ENCODE measurements at regions not wholly inside any gene's neighbourhood (a gene's known extent, or its start where the extent isn't known, plus 50 kb on each side); places are given as distances from the start of the nearest gene placed in this dataset.
"Not testable (repeated sequence)": the region's sequence is repeated elsewhere in the genome, so short reads cannot be mapped to it uniquely, and the experiment has no call there.

DNA sequence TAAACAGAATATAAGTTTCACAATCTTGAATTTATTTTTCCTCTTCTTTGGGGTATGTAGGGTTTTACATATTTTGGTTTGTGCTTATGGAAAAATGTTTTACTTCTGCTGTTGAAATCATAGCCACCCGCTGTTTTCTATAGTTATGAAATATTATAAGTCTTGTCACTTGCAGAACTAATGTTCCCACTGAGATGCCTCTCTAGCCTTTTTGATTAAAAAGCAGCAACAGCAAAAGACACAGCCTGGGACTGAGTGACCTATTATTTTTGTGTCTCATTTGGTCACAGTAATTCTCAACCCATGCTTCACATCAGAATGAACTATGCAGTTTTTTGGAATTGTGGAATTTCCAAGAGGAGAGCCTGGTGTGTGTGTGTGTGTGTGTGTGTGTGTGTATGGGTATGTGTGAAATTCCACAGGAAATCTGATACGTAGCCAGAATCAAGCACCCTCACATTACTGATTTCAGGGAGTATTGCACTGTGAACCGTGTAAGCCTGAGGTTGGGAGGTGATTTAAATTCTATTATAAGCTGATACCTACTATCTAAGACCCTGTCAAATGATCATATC, 55.7 kb upstream of the FRMD6 start:
- DNase-seq, result no peak

DNA sequence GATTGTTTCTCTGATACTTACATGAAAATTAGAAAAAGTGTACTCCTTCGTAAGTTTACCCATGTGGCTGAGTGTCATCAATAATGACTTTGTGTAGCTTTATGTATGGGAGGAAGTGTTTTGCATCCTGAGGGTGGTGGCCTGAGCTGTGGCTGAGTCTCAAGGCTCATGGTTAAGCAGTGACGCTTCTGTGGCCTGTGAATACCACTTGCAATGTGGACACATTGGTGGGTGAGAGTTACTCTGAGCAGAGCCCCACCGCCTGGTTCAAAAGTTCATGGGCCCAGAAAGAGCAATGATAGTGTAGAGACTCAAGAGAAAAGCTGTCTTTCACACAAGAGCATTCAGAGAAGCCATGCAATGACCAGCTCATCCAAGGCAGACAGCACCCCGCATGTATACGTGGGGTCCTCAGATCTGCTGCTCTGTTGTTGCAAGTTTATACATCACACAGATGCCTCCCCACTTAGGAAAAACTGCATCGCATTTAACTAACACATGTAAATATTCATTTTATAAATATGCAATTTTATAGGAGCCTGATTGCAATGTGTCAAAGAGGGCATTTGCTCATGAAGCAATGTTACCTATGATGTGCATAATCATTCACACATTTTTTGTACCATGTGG, 55.1 kb upstream of the FRMD6 start:
- no peak for DNase-seq

DNA sequence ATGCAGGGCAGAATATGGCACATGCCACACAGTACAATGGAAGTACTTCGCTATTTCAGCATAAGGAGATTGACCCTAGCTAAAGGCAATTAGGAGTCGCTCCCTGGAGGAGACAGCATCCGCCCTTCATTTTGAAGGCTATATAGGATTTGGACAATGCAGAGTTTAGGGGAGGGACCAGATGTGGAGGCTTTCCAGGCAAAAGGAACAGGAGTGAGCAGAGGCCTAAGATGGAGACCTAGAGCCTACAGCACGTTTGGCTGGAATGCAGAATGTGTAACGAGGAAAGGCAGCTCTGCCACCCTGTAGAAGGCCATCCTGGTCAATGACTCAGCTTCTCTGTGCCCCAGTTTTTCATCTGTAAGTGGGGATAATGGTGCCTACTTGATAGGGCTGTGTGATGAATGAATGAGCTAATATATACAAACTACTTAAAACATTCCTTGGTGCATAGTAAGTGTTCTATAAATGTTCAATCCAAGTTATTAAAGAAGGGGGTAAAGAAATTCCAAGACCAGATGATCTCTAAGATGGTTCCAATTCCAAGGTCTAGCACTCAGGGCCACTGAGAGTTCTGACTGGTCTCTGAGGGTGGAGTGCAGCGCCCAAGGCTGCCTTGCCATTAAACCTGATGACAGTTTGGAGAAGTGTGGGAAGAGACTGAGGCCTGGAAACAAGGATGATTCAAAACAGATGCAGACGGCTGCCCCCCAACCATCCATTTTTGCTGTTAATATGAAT, 54.3 kb upstream of the FRMD6 start:
- no peak for DNase-seq

DNA sequence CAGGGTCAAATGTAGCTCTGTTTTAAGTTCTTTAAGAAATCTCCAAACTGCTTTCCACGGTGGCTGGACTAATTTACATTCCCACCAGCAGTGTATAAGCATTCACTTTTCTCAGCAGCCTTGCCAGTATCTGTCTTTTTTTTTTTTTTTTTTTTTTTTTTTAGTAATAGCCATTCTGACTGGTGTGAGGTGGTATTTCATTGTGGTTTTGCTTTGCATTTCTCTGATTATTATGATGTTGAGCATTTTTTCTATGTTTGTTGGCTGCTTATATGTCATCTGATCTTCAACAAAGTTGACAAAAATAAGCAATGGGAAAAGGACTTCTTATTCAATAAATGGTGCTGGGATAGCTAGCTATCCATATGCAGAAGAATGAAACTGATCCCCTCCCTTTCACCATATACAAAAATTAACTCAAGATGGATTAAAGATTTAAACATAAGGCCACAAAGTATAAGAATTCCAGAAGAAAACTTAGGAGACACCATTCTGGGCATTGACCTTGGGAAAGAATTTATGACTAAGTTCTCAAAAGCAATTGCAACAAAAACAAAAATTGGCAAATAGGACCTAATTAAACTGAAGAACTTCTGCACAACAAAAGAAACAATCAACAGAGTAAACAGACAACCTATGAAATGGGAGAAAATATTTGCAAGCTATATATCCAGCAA, 52.6 kb upstream of the FRMD6 start:
- DNase-seq, result not testable (repeated sequence)

DNA sequence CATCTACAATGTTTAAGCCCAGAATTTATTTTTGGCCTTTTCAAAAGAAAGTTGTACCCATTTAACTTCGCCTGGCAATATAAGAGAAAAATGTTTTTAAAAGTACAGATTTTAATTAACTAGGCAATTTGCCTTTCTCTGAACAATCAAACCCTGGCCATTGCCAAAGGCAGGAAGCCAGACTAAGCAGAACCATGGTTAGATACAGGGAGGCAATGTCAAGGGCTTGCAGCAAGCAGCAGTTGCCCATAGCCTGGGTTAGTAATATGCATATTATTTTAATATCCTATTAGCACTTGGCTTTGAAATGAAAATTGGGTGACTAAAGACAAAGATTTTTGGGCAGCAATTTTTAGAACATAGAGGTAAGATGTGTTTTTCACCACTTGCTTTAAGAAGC, 51.1 kb upstream of the FRMD6 start:
- DNase-seq, result no peak

All from activated naive CD4-positive, alpha-beta T cell treated with anti-CD3 and anti-CD28 coated beads, Interleukin-2, amount 50 U/mL, for 16 hours (primary cell).